Body of pancreas (tissue), 4 donors: ENCODE measurements at regions not wholly inside any gene's neighbourhood (a gene's known extent, or its start where the extent isn't known, plus 50 kb on each side); places are given as distances from the start of the nearest gene placed in this dataset.

ENCODE experiments used
- ATAC-seq: fragments of 150-250 bp; one replicate; pipeline ENCODE4 v1.9.1; 2016
- DNase-seq, 4 donors: peaks; one replicate each; pipeline ENCODE4 v3.0.0-alpha.2; 2019
- H3K27ac ChIP-seq, 4 donors: fragments of 200-600 bp; sonication (generic); 1 replicate in 3 of 4; 2 replicates in 1 of 4; pipeline versions ENCODE4 v1.5.1 to v1.6.1; 2016 to 2019; ENCODE audit warnings: mild to moderate bottlenecking in 1 of 4, mixed read lengths in 1 of 4, moderate library complexity in 1 of 4
- H3K27me3 ChIP-seq, 2 donors: fragments of 200-600 bp; sonication (generic); one replicate each; pipeline ENCODE4 v1.6.0; 2016; ENCODE audit warnings: mild to moderate bottlenecking in 1 of 2
- H3K36me3 ChIP-seq, 2 donors: fragments of 200-600 bp; sonication (generic); replicated peaks in 1 of 2; 2 replicates each; pipeline ENCODE4 v1.5.1; 2016; ENCODE audit warnings: low read depth in 2 of 2; ENCODE audit not compliant: insufficient read depth in 1 of 2
- H3K4me1 ChIP-seq: fragments of 200-600 bp; sonication (generic); one replicate; pipeline ENCODE4 v1.6.0; 2016
- H3K4me3 ChIP-seq, 2 donors: fragments of 200-600 bp; sonication (generic); 1 replicate in 1 of 2; 2 replicates in 1 of 2; pipeline ENCODE4 v1.5.1; 2016 to 2019
- H3K9me3 ChIP-seq, 3 donors: fragments of 200-600 bp; sonication (generic); 1 replicate in 2 of 3; 2 replicates in 1 of 3; pipeline ENCODE4 v1.5.1; 2016
- CTCF ChIP-seq, 7 experiments: fragments of 450-650 bp in 4 of 7; fragments of 200-600 bp in 3 of 7; sonication (generic) in 3 of 7; IDR thresholded peaks; one replicate each; pipeline ENCODE4 v1.5.1; 2016 to 2019; ENCODE audit warnings: antibody characterized with exemption in 7 of 7
- POLR2A ChIP-seq, 3 donors: fragments of 450-650 bp; IDR thresholded peaks; one replicate each; pipeline ENCODE4 v1.6.1; 2016; ENCODE audit warnings: antibody characterized with exemption in 3 of 3, mild to moderate bottlenecking in 2 of 3
- WGBS, 2 donors: methylation state at CpG; one replicate each; pipeline ENCODE4 v1.1.5; 2017; 5-methylcytosine and 5-hydroxymethylcytosine counted together
- intact Hi-C: fragments of 100-400 bp; cut with DNase I; formaldehyde crosslinking; loops from one replicate; pipeline ENCODE4 v1.15.1; 2023

- Histone ChIP-seq H3K36me3 (no peaks in the 10 kb centered on the region), H3K4me1 (no peaks in the 10 kb centered on the region), H3K27me3 (no peaks in the 10 kb centered on the region), H3K4me3 (no peak overlapping the region), H3K27ac (no peak overlapping the region), H3K9me3 (no peaks in the 10 kb centered on the region)
- intact Hi-C loops: no loop called here
- DNase-seq (no peak), ATAC-seq (no peak)
- no peak for TF ChIP-seq CTCF (IDR thresholded peaks at IDR 0.05)
- TF ChIP-seq POLR2A (IDR thresholded peaks at IDR 0.05): no peak
- 79 to 91% methylated on average over 3 of the region's 3 CpGs for WGBS, 2 donors
Observed at GRCh38 chr2:191738003-191738402, 60.1 kb downstream of the NABP1 start.

GRCh38 chr2:191738667-191739066, 60.7 kb downstream of the NABP1 start:
- intact Hi-C loops: no loop called here
- no peak for TF ChIP-seq CTCF (IDR thresholded peaks at IDR 0.05)
- TF ChIP-seq POLR2A (IDR thresholded peaks at IDR 0.05): no peak
- no peak for ATAC-seq

GRCh38 chr2:191739194-191739593, 61.3 kb downstream of the NABP1 start:
- Histone ChIP-seq H3K27me3 (no peaks in the 10 kb centered on the region), H3K9me3 (no peaks in the 10 kb centered on the region), H3K4me3 (no peak overlapping the region), H3K36me3 (no peaks in the 10 kb centered on the region), H3K27ac (no peak overlapping the region), H3K4me1 (no peaks in the 10 kb centered on the region)
- TF ChIP-seq CTCF (IDR thresholded peaks at IDR 0.05): no peak
- no peak for TF ChIP-seq POLR2A (IDR thresholded peaks at IDR 0.05)
- intact Hi-C loops: no loop called here
- WGBS, 2 donors: 80 to 81% methylated on average over 3 of the region's 3 CpGs
- no peak for ATAC-seq
- DNase-seq: no peak

More at GRCh38 chr2:191738667-191739066, 60.7 kb downstream of the NABP1 start:
- Histone ChIP-seq H3K4me1 (no peaks in the 10 kb centered on the region), H3K27me3 (no peaks in the 10 kb centered on the region), H3K4me3 (no peak overlapping the region), H3K9me3 (no peaks in the 10 kb centered on the region), H3K36me3 (no peaks in the 10 kb centered on the region), H3K27ac (no peak overlapping the region)
- no peak for DNase-seq
- WGBS, 2 donors: 67 to 71% methylated on average over 3 of the region's 3 CpGs

- no peaks in the 10 kb centered on the region for H3K4me1 ChIP-seq
- DNase-seq (no peak), ATAC-seq (no peak)
- intact Hi-C loops: no loop called here
- no peaks in the 10 kb centered on the region for H3K36me3 ChIP-seq
- H3K4me3 ChIP-seq: no peak overlapping the region
- H3K9me3 ChIP-seq: no peaks in the 10 kb centered on the region
- no peak for TF ChIP-seq POLR2A (IDR thresholded peaks at IDR 0.05)
- TF ChIP-seq CTCF (IDR thresholded peaks at IDR 0.05): no peak
- H3K27ac ChIP-seq: no peak overlapping the region
- no peaks in the 10 kb centered on the region for H3K27me3 ChIP-seq
Observed at GRCh38 chr2:191740016-191740419, 62.1 kb downstream of the NABP1 start.

GRCh38 chr2:191740759-191741158, 62.8 kb downstream of the NABP1 start:
- Histone ChIP-seq H3K36me3 (no peaks in the 10 kb centered on the region), H3K4me3 (no peak overlapping the region), H3K4me1 (no peaks in the 10 kb centered on the region), H3K9me3 (no peaks in the 10 kb centered on the region), H3K27me3 (no peaks in the 10 kb centered on the region), H3K27ac (no peak overlapping the region)
- DNase-seq (no peak), ATAC-seq (no peak)
- TF ChIP-seq POLR2A (IDR thresholded peaks at IDR 0.05): no peak
- no peak for TF ChIP-seq CTCF (IDR thresholded peaks at IDR 0.05)
- WGBS, 2 donors: 87 to 92% methylated on average over 1 to 3 of the region's 3 CpGs
- intact Hi-C loops: no loop called here
